ENCODE measurements at regions not wholly inside any gene's neighbourhood (a gene's known extent, or its start where the extent isn't known, plus 50 kb on each side); places are given as distances from the start of the nearest gene placed in this dataset.

GRCh38 chr9:90002397-90003271, 397.8 kb downstream of the GADD45G start:
- H3K27me3 ChIP-seq (ENCODE audit: insufficient read depth, low read length): peaks cover 56% of the 10 kb centered on the region
- POLR2A ChIA-PET: no interaction called here
- no peaks in the 10 kb centered on the region for H3K9me2 ChIP-seq (ENCODE audit: insufficient read depth)
- RAD21 ChIA-PET (ENCODE audit: low non-redundant PET in 1 of 2, low total read pairs in 2 of 2, uncharacterized antibody in 2 of 2, unreplicated experiment in 2 of 2): no interaction called here
- no peaks in the 10 kb centered on the region for H3K36me3 ChIP-seq (ENCODE audit: control insufficient read depth in 1 of 2, insufficient read depth in 2 of 2, low read length in 2 of 2)
- H3K9ac ChIP-seq (ENCODE audit: low read length): no peak overlapping the region
- H3K27ac ChIP-seq (ENCODE audit: low read depth, low read length): no peak overlapping the region
- BruUV-seq (replicated peaks): no TSS peak
- ATAC-seq: no peak
- H3K4me1 ChIP-seq (ENCODE audit: control insufficient read depth in 1 of 2, insufficient read depth in 2 of 2, low read length in 2 of 2): peaks cover 7 to 11% of the 10 kb centered on the region in 2 experiments; a peak in 3 of 4 replicates
- no peaks in the 10 kb centered on the region; the same call in 1 of the 2 replicates for H4K20me1 ChIP-seq (ENCODE audit: insufficient read depth)
- H2AFZ ChIP-seq (ENCODE audit: low read depth, low read length, poor library complexity, severe bottlenecking): no peak overlapping the region
- no peaks in the 10 kb centered on the region for H3K79me2 ChIP-seq (ENCODE audit: insufficient read depth, low read length)
- TF ChIP-seq SRF (IDR thresholded peaks at IDR 0.05; ENCODE audit: low read depth) (no peak), SIN3A (IDR thresholded peaks at IDR 0.05; ENCODE audit: low read depth) (no peak), REST (IDR thresholded peaks at IDR 0.05; ENCODE audit: low read depth) (no peak), ZNF274 (IDR thresholded peaks at IDR 0.05; ENCODE audit: low read depth, low read length) (no peak), ATF3 (IDR thresholded peaks at IDR 0.05) (no peak), EZH2 (IDR thresholded peaks at IDR 0.05) (no peak), POLR2AphosphoS5 (IDR thresholded peaks at IDR 0.05; ENCODE audit: low read depth, low read length) (no peak), CTCF (IDR thresholded peaks at IDR 0.05 in 2 of 3, conservative IDR thresholded peaks at IDR 0.05 in 1 of 3; ENCODE audit: borderline replicate concordance in 1 of 3, insufficient read depth in 1 of 3, low read depth in 2 of 3, low read length in 2 of 3) (no peak), SP1 (IDR thresholded peaks at IDR 0.05; ENCODE audit: low read depth) (no peak), EGR1 (IDR thresholded peaks at IDR 0.05; ENCODE audit: low read depth) (no peak), TCF7L2 (IDR thresholded peaks at IDR 0.05; ENCODE audit: borderline replicate concordance, extremely low read depth, insufficient read depth, insufficient read length) (no peak)
- CTCF ChIA-PET: no interaction called here
- intact Hi-C loops (cut with micrococcal nuclease): no loop called here
- H3K4me2 ChIP-seq (ENCODE audit: low read length): no peak overlapping the region
- no peak for DNase-seq (ENCODE audit: low read depth, low spot score)
- H3K4me3 ChIP-seq (replicated peaks in 1 of 2; ENCODE audit: low read depth in 1 of 2, low read length in 2 of 2): no peak overlapping the region
- no peaks in the 10 kb centered on the region for H3K9me3 ChIP-seq (ENCODE audit: control insufficient read depth in 1 of 2, insufficient read depth in 1 of 2, low read depth in 1 of 2, low read length in 2 of 2)
